Muscle of leg (tissue), 3 donors: ENCODE measurements at regions not wholly inside any gene's neighbourhood (a gene's known extent, or its start where the extent isn't known, plus 50 kb on each side); places are given as distances from the start of the nearest gene placed in this dataset.
A peak's percentile ranks its signal among the peaks of the same experiment; 100 is the strongest.

Experiments used
- DNase-seq: peaks from one replicate; pipeline ENCODE4 v3.0.0; 2013
- H3K27ac ChIP-seq: one replicate; pipeline ENCODE4 v1.5.1; 2013; ENCODE audit warnings: mild to moderate bottlenecking, low read length, control low read depth
- H3K27me3 ChIP-seq: one replicate; pipeline ENCODE4 v1.6.1; 2013; ENCODE audit warnings: low read length; ENCODE audit not compliant: control insufficient read depth, insufficient read depth
- H3K36me3 ChIP-seq: one replicate; pipeline ENCODE4 v1.6.1; 2013; ENCODE audit warnings: low read length; ENCODE audit not compliant: control insufficient read depth, insufficient read depth
- H3K4me1 ChIP-seq: one replicate; pipeline ENCODE4 v1.6.1; 2013; ENCODE audit warnings: low read length; ENCODE audit not compliant: control insufficient read depth, insufficient read depth
- H3K4me3 ChIP-seq: one replicate; pipeline ENCODE4 v1.5.1; 2013; ENCODE audit warnings: low read length, control low read depth
- H3K9me3 ChIP-seq: replicated peaks from 2 replicates; pipeline ENCODE4 v1.6.1; 2013; ENCODE audit warnings: low read depth, low read length; ENCODE audit not compliant: control insufficient read depth
- WGBS: methylation state at CpG from one replicate; pipeline ENCODE4 v1.1.5; 2013; ENCODE audit warnings: missing lambda C conversion rate; ENCODE audit not compliant: insufficient coverage; 5-methylcytosine and 5-hydroxymethylcytosine counted together

DNA sequence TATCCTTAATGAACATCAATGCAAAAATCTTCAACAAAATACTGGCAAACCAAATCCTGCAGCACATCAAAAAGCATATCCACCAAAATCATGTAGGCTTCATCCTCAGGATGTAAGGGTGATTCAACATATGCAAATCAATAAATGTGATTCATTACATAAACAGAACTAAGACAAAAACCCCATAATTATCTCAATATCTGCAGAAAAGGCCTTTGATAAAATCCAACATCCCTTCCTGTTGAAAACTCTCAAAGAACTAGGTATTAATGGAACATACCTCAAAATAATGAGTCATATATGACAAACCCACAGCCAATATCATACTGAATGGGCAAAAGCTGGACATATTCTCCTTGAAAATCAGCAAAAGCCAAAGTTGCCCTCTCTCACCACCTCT, 54.6 kb upstream of the DEPDC1 start:
- Histone ChIP-seq H3K9me3 (peaks cover 4% of the 10 kb centered on the region), H3K36me3 (no peaks in the 10 kb centered on the region), H3K4me3 (no peak overlapping the region), H3K4me1 (no peaks in the 10 kb centered on the region), H3K27me3 (no peaks in the 10 kb centered on the region), H3K27ac (no peak overlapping the region)
- no peak for DNase-seq

DNA sequence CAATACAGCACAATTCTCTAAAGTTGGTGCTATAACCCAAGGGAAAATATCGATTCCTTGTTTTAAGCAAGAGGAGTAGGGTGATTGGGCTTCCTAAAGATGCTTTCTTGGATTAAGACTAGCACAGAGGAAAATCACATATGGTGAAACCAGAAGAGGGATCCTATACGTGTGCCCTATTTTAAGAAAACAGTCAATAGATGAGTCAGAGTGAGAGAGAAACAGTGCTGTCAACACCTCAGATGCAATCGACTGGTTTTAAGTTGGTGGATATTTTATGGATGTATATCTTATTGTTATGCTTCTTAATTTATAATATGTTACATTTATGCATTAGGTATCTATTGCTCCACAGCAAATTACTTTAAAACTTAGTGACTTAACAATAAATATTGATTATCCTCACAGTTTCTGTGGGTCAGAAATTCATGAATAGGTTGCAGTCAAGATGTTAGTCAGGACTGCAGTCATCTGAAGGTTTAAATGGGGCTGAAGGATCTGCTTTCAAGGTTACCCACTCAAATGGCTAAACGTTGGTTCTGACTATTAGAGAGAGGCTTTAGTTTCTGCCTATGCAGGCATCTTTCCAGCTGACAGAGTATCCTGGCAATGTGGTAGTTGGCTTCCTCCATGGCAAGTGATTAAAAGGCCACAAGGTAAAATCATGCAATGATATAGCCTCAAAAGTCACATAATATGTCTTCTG, 61.6 kb upstream of the DEPDC1 start:
- DNase-seq = no peak
- WGBS = 20% methylated on average over 1 of the region's 4 CpGs
- Histone ChIP-seq H3K27me3 (no peaks in the 10 kb centered on the region), H3K4me1 (no peaks in the 10 kb centered on the region), H3K27ac (no peak overlapping the region), H3K4me3 (no peak overlapping the region), H3K36me3 (no peaks in the 10 kb centered on the region), H3K9me3 (peaks cover 2% of the 10 kb centered on the region)

DNA sequence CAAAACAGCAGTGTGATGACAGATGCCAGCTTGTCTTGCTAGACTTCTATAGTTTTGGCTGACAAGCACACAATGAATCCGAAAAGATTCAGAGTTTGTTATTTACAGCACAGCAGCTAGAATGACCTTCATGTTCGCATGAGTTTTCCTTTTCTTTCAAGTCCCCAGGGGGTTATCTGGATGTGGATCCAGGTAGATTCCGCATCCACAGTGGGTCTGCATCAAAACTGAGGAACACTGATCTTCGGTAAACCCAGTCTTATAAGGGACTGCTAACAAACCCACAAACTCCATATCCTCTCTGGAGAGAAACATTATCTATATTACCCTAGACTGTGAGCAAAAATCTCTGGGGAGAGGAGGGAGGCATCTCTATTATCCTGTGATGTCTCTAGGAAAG, 69.0 kb upstream of the DEPDC1 start:
- H3K9me3 ChIP-seq = no peaks in the 10 kb centered on the region
- no peak overlapping the region for H3K27ac ChIP-seq
- no peaks in the 10 kb centered on the region for H3K36me3 ChIP-seq
- H3K4me3 ChIP-seq = no peak overlapping the region
- 32% methylated on average over 2 of the region's 4 CpGs for WGBS
- no peaks in the 10 kb centered on the region for H3K4me1 ChIP-seq
- no peaks in the 10 kb centered on the region for H3K27me3 ChIP-seq
- no peak for DNase-seq

DNA sequence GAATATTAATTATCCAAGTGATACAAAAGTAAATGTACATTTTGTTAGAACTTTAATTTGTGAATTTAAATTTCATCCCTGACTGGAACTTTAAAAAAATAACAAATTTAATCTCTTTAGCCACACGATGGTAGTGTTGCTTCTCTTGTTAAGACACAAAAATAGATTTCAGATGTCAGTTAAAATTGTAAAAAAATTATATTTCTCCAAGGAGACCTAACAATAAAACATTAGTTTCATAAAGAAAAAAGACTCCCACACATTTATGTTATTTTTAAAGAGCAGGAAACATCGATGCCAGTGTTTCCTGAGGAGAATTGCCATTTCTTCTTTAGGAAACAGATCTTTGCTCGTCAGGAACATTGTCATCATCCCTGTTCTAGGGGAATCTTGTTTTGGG, 74.0 kb upstream of the DEPDC1 start:
- H3K27ac ChIP-seq = no peak overlapping the region
- no peaks in the 10 kb centered on the region for H3K36me3 ChIP-seq
- H3K27me3 ChIP-seq = no peaks in the 10 kb centered on the region
- DNase-seq = peak; percentile 63
- H3K4me3 ChIP-seq = no peak overlapping the region
- WGBS = no CpG with 5 or more reads among the region's 3 CpGs
- no peaks in the 10 kb centered on the region for H3K9me3 ChIP-seq
- H3K4me1 ChIP-seq = no peaks in the 10 kb centered on the region

DNA sequence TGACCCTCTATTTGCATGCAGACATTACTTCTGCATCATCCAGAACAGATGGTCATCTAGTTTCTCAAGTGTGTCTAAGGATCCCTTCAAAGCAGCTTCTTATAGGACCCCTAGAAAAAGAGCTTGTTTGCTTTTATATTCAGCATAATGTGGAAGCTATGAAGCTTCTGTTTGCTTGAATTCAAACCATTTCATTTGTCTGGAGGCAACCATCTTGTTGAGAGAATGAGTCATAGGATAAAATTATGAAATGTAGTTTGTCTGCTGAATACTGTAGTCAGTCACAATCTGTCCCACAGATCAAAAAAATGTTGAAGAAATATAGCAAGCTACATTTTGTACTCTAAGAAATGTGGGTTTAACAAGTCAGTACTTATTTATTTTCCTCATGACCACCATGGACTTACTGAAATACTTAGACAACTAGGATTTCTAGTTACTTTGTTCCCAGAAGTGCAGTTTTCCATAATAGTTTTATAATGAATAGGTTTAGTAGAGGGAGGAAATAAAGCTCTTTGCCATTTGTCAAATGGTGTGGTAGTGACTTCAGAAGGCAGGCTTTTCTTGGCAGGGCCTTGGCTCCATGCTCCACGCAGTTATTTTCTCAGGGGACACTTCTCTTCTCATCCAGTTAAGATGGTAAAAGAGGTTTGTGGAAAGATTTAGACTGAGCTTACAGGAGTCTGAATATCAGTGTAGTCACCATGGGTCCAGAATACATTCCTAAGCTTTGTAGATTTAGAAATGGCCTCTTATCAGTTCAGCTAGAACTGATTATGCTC, 74.8 kb upstream of the DEPDC1 start:
- DNase-seq = peak; percentile 35
- Histone ChIP-seq H3K27me3 (no peaks in the 10 kb centered on the region), H3K4me1 (no peaks in the 10 kb centered on the region), H3K36me3 (no peaks in the 10 kb centered on the region), H3K4me3 (no peak overlapping the region), H3K27ac (no peak overlapping the region), H3K9me3 (no peaks in the 10 kb centered on the region)
- WGBS = no CpG with 5 or more reads among the region's 1 CpG

- Histone ChIP-seq H3K36me3 (no peaks in the 10 kb centered on the region), H3K4me3 (no peak overlapping the region), H3K9me3 (peaks cover 2% of the 10 kb centered on the region), H3K4me1 (no peaks in the 10 kb centered on the region), H3K27ac (no peak overlapping the region), H3K27me3 (no peaks in the 10 kb centered on the region)
- WGBS = 60% methylated on average over 1 of the region's 2 CpGs
- peak; percentile 74 for DNase-seq
Observed at GRCh38 chr1:68585351-68585750, 88.5 kb upstream of the DEPDC1 start.

- DNase-seq = no peak
- Histone ChIP-seq H3K27ac (no peak overlapping the region), H3K36me3 (no peaks in the 10 kb centered on the region), H3K9me3 (peaks cover 2% of the 10 kb centered on the region), H3K4me3 (no peak overlapping the region), H3K27me3 (no peaks in the 10 kb centered on the region), H3K4me1 (no peaks in the 10 kb centered on the region)
Observed at GRCh38 chr1:68586766-68587165, 89.9 kb upstream of the DEPDC1 start.

- no CpG with 5 or more reads among the region's 3 CpGs for WGBS
- Histone ChIP-seq H3K36me3 (no peaks in the 10 kb centered on the region), H3K4me1 (no peaks in the 10 kb centered on the region), H3K27ac (no peak overlapping the region), H3K4me3 (no peak overlapping the region), H3K9me3 (no peaks in the 10 kb centered on the region), H3K27me3 (no peaks in the 10 kb centered on the region)
- DNase-seq = no peak
Observed at GRCh38 chr1:68588304-68588703, 91.4 kb upstream of the DEPDC1 start.

- Histone ChIP-seq H3K27me3 (no peaks in the 10 kb centered on the region), H3K36me3 (no peaks in the 10 kb centered on the region), H3K4me3 (no peak overlapping the region), H3K27ac (no peak overlapping the region), H3K9me3 (no peaks in the 10 kb centered on the region), H3K4me1 (no peaks in the 10 kb centered on the region)
- 89% methylated on average over 1 of the region's 1 CpG for WGBS
- DNase-seq = no peak
Observed at GRCh38 chr1:68590473-68590872, 93.6 kb upstream of the DEPDC1 start.

GRCh38 chr1:68594851-68595250, 98.0 kb upstream of the DEPDC1 start:
- H3K4me1 ChIP-seq = no peaks in the 10 kb centered on the region
- H3K4me3 ChIP-seq = no peak overlapping the region
- no peaks in the 10 kb centered on the region for H3K36me3 ChIP-seq
- no CpG with 5 or more reads among the region's 2 CpGs for WGBS
- no peaks in the 10 kb centered on the region for H3K9me3 ChIP-seq
- H3K27ac ChIP-seq = no peak overlapping the region
- DNase-seq = no peak
- H3K27me3 ChIP-seq = no peaks in the 10 kb centered on the region
